HG02852 (cell line): ENCODE measurements at regions not wholly inside any gene's neighbourhood (a gene's known extent, or its start where the extent isn't known, plus 50 kb on each side); places are given as distances from the start of the nearest gene placed in this dataset.

ENCODE experiments used
- ATAC-seq: cut with Tn5 transposase; IDR thresholded peaks from one replicate; pipeline ENCODE4 v1.9.1; 2021; ENCODE audit warnings: mild to moderate bottlenecking, moderate library complexity; ENCODE audit not compliant: unreplicated experiment

DNA sequence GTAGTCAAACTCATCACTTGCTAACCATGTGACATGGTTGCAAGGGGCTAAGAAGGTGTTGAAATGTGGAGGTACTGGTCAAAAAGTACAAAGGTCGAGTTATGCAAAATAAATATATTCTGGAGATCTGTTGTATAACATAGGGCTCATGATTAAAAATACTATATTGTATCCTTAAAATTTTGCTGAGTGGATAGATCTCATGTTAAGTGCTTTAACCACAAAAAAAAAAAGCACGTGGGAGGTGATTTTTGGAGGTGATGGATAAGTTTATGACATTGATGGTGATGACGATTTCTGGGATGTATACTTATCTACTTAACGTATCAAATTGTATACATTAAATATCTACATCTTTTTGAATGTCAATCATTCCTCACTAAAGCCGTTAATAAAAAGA is 96.2 kb upstream of the PAPPA start:
- ATAC-seq: no peak

- no peak for ATAC-seq
Measured at GRCh38 chr9:116058421-116058820, 95.2 kb upstream of the PAPPA start.

GRCh38 chr9:116059466-116059865 is 94.1 kb upstream of the PAPPA start:
- ATAC-seq: no peak

GRCh38 chr9:116060631-116061030 is 93.0 kb upstream of the PAPPA start:
- ATAC-seq: no peak

GRCh38 chr9:116061546-116062205 is 91.9 kb upstream of the PAPPA start:
- no peak for ATAC-seq

DNA sequence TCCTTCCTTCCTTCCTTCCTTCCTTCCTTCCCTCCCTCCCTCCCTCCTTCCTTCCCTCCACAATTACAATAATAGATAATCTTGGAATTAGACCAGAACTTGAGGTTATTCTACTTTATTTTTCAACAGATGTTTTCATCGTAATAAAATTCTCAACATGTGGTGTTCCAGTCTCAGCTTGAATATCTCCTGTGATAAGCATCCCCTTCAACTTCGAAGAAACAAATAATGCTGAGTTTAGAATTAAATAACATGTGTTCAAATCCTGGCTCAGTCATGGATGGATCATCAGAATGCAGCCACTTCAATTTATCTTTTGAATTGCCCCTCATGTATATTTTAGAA is 91.4 kb upstream of the PAPPA start:
- no peak for ATAC-seq

GRCh38 chr9:116064970-116065369 is 88.6 kb upstream of the PAPPA start:
- no peak for ATAC-seq

GRCh38 chr9:116066221-116066620 is 87.4 kb upstream of the PAPPA start:
- no peak for ATAC-seq

- no peak for ATAC-seq
Measured at GRCh38 chr9:116067566-116067965, 86.0 kb upstream of the PAPPA start.

DNA sequence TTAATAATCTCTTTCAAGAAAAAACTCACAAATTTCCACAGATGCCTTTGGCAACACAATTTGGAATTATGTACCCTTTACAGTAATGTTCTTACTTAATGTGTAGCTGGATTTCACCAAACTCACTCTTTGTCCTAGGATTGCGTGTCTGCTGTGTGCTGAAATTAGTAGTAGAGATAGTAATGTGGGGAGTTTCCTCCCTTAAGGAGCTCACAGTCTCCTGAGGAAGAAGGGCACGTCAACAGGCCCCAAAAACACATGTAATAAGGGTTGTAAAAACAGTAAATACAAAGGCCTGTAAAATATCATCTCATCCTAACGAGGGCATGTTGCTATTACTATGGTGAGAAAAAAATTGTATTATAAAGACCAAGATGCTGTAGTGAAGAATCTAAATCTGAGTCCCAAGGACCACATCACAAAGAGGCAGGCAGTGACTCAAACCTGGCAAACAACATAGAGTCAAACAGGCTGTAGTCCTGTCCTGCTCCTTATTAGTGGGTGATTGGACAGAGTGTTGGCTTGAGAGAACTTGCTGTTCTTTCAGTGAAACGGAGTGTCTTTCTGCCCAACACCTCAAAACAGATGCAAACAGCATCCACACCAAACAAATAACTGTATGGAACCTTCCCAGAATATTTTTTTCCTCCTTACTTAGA is 83.2 kb upstream of the PAPPA start:
- ATAC-seq: no peak

- no peak for ATAC-seq
Measured at GRCh38 chr9:116072046-116072445, 81.5 kb upstream of the PAPPA start.

DNA sequence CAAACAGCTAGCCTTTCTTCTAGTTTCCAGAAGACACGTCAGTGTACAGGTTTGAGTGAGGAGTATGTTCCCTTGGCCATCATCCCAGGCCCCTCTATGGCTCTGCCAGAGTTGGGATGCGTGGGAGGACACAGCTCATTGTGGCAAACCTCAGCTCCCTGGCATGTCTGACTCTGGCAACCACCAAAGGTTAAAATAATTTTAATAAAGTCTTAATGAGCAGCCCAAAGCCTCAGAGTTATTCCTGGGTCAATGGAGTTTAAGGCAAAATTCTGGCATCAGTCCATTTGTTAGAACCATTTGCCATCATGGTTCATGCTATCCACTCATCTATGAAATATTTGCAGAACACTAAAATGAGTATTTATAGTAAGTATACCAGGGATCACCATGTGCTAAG is 79.8 kb upstream of the PAPPA start:
- no peak for ATAC-seq

DNA sequence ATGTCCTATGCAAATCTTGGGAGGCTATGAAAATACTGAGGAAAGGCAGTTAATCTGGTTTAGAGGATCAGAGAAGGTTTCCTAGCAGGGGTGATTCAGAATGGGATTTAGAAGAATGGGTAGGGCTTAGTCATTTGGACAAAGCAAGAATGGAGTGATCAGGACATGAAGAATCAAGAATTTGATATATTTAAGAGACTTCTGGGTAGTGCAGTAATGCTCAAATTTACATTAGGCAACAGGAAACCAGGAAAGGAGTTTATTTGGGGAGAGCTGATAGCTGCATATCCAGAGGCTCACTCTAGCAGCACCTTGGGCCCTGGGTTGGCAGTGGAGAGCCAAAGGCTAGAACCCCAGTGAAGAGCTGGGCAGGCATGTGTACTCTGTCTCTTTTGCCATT is 78.9 kb upstream of the PAPPA start:
- no peak for ATAC-seq

DNA sequence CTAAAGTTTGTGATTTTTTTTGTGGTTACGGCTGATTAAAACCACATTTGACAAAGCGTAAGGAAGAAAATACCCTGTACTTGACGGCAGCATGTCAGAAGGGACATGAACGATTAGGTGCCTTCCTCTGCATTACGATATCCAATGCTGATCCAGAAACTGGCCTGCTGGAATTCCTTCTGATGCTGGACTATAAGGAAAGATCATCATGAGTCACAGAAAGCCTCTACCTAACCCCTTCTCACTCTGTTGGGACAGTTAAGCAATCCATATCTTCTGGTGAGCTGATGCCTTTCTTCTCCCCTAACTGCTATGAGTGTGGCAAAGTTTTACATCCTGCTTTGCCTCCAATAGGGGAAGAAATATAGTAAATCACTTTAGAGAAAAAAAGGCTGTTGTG is 78.4 kb upstream of the PAPPA start:
- no peak for ATAC-seq

GRCh38 chr9:116078640-116079039 is 75.0 kb upstream of the PAPPA start:
- ATAC-seq: no peak

GRCh38 chr9:116080561-116080960 is 73.0 kb upstream of the PAPPA start:
- ATAC-seq: no peak

- no peak for ATAC-seq
Measured at GRCh38 chr9:116081435-116082115, 72.0 kb upstream of the PAPPA start.

DNA sequence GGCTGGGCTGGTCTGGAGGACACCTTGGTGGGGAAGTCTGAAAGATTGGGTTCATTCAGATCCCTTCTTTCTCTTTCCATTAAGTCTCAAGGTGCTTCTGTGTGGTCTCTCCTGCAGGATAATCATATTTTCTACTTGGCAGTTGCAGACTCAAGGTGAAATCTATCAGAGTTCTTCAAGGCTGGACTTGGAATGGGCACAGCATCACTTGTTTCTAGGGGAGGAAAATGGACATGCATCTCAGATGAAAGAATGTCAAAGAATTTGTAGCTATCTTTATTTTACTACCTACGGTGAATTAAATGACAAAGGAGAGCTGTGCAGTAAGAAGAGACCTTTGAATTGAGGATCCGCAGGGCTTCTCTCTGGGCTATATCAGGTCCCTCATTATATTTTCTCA is 69.8 kb upstream of the PAPPA start:
- ATAC-seq: no peak

DNA sequence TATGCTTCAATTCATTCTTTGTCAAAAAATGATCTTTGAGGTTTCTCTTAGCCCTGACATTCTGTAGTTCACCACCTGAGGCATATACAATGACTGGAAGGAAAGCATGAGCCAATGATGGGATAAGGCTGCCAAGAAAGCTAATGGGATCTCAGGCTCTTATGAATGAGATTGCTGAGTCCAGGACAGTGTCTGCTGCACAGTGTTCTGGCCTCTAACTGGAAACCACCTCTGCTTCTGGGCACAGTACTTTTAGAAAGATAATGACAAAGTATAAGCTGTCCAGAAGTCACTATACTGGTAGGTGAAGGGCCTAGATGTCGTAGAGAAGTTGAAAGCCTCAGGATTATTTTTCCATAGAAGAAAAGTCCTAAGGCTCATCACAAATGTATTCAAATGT is 69.1 kb upstream of the PAPPA start:
- no peak for ATAC-seq

GRCh38 chr9:116087246-116087645 is 66.3 kb upstream of the PAPPA start:
- ATAC-seq: no peak

DNA sequence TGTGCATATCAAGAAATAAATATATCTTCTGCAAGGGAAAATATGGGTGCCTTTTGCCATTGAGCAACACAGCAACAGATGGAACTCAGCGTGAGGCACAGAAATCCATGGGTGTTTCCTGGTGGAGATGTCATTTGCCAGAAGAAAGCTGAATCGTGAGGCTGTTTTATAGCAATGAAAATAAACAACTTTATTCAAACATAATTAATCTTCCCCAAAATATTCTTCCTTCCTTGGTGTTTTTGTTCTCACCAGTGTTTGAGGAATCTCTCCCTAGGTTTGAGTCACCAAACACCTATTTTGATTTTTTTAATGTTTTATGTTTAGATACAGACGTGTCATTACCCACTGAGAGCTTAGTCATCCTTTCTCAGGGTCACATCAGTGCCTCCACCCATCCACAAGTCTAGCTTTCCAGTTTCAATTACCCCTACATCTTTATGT is 65.8 kb upstream of the PAPPA start:
- no peak for ATAC-seq

DNA sequence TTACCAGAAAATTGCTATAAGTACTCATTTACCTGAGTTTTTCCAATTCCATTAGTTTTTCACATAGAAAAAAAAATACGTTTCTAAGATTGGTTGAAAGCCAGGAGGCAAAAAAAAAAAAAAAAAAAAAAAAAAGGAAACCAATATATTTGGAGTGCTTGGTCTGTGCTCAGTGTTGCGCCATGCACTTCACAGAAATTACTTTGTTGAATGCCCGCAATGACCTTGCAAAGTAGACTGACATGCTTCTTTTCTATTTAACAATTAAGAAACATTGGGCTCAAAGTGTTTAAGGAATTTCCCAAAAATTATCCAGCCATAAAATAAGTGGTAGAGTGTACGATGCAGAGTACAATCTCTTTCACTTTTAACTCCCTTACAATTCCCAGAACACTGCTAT is 65.2 kb upstream of the PAPPA start:
- ATAC-seq: no peak
